Cerebellar nuclear complex (tissue), 1 donor: ENCODE measurements at regions not wholly inside any gene's neighbourhood (a gene's known extent, or its start where the extent isn't known, plus 50 kb on each side); places are given as distances from the start of the nearest gene placed in this dataset.

Experiments
- DNase-seq, 2 experiments: peaks; one replicate each; lab custom pipeline; 2025; lab: John Stamatoyannopoulos, UW

- DNase-seq: no peak
Measured at GRCh38 chr3:148642214-148642613, 55.5 kb upstream of the AGTR1 start.

GRCh38 chr3:148642616-148643015, 55.1 kb upstream of the AGTR1 start:
- DNase-seq: no peak

- no peak for DNase-seq
Measured at GRCh38 chr3:148643389-148643840, 54.3 kb upstream of the AGTR1 start.

GRCh38 chr3:148646126-148646665, 51.5 kb upstream of the AGTR1 start:
- DNase-seq: no peak
